ENCODE measurements at regions not wholly inside any gene's neighbourhood (a gene's known extent, or its start where the extent isn't known, plus 50 kb on each side); places are given as distances from the start of the nearest gene placed in this dataset.

DNA sequence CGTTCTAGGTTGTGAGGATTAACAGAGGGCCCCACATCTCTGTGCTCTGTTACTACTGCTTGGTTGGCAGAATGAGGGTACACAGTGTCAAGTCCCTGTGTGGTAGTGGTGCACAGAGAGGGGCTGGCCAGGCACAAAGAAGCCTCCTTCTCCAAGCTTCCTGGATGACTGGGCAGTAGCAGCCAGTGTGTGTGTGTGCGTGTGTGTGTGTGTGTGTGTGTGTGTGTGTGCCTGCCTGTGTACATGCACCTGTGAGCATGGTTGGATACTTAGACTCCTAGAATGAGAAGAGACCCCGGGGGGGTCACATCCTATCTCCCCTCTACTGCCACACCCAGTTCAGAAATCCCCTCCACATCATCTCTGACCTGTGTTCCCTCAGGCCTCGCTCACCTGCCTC lies 146.7 kb upstream of the UNC5B start:
- TF ChIP-seq FOXJ3 (CRISPR knock-in tag; IDR thresholded peaks at IDR 0.05) (no peak), TEAD4 (IDR thresholded peaks at IDR 0.05; ENCODE audit: borderline replicate concordance, insufficient read depth) (no peak), TAF1 (IDR thresholded peaks at IDR 0.05; ENCODE audit: borderline replicate concordance, low read depth, low read length) (no peak), MEF2A (IDR thresholded peaks at IDR 0.05; ENCODE audit: borderline replicate concordance, low read depth) (no peak), EZH2phosphoT487 (IDR thresholded peaks at IDR 0.05; ENCODE audit: borderline replicate concordance, low read depth) (no peak), JUND (IDR thresholded peaks at IDR 0.05) (no peak), SIN3A (IDR thresholded peaks at IDR 0.05; ENCODE audit: borderline replicate concordance, low read depth, low read length) (no peak), RXRA (IDR thresholded peaks at IDR 0.05; ENCODE audit: borderline replicate concordance, low read depth) (no peak)
- TF ChIP-seq, protein P1, sequence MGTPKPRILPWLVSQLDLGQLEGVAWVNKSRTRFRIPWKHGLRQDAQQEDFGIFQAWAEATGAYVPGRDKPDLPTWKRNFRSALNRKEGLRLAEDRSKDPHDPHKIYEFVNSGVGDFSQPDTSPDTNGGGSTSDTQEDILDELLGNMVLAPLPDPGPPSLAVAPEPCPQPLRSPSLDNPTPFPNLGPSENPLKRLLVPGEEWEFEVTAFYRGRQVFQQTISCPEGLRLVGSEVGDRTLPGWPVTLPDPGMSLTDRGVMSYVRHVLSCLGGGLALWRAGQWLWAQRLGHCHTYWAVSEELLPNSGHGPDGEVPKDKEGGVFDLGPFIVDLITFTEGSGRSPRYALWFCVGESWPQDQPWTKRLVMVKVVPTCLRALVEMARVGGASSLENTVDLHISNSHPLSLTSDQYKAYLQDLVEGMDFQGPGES (IDR thresholded peaks at IDR 0.05; ENCODE audit: low read depth, low read length) = no peak
- TF ChIP-seq, protein P2, sequence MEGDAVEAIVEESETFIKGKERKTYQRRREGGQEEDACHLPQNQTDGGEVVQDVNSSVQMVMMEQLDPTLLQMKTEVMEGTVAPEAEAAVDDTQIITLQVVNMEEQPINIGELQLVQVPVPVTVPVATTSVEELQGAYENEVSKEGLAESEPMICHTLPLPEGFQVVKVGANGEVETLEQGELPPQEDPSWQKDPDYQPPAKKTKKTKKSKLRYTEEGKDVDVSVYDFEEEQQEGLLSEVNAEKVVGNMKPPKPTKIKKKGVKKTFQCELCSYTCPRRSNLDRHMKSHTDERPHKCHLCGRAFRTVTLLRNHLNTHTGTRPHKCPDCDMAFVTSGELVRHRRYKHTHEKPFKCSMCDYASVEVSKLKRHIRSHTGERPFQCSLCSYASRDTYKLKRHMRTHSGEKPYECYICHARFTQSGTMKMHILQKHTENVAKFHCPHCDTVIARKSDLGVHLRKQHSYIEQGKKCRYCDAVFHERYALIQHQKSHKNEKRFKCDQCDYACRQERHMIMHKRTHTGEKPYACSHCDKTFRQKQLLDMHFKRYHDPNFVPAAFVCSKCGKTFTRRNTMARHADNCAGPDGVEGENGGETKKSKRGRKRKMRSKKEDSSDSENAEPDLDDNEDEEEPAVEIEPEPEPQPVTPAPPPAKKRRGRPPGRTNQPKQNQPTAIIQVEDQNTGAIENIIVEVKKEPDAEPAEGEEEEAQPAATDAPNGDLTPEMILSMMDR (IDR thresholded peaks at IDR 0.05) = no peak
- TF ChIP-seq, protein P3, sequence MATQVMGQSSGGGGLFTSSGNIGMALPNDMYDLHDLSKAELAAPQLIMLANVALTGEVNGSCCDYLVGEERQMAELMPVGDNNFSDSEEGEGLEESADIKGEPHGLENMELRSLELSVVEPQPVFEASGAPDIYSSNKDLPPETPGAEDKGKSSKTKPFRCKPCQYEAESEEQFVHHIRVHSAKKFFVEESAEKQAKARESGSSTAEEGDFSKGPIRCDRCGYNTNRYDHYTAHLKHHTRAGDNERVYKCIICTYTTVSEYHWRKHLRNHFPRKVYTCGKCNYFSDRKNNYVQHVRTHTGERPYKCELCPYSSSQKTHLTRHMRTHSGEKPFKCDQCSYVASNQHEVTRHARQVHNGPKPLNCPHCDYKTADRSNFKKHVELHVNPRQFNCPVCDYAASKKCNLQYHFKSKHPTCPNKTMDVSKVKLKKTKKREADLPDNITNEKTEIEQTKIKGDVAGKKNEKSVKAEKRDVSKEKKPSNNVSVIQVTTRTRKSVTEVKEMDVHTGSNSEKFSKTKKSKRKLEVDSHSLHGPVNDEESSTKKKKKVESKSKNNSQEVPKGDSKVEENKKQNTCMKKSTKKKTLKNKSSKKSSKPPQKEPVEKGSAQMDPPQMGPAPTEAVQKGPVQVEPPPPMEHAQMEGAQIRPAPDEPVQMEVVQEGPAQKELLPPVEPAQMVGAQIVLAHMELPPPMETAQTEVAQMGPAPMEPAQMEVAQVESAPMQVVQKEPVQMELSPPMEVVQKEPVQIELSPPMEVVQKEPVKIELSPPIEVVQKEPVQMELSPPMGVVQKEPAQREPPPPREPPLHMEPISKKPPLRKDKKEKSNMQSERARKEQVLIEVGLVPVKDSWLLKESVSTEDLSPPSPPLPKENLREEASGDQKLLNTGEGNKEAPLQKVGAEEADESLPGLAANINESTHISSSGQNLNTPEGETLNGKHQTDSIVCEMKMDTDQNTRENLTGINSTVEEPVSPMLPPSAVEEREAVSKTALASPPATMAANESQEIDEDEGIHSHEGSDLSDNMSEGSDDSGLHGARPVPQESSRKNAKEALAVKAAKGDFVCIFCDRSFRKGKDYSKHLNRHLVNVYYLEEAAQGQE (IDR thresholded peaks at IDR 0.05; ENCODE audit: low read depth, low read length) = no peak
- no peaks in the 10 kb centered on the region for H3K79me2 ChIP-seq (ENCODE audit: insufficient read depth)
- no peak overlapping the region for H3K4me3 ChIP-seq (ENCODE audit: low read depth in 2 of 2, low read length in 1 of 2)
- no peak overlapping the region for H2AFZ ChIP-seq (ENCODE audit: low read depth)
- no peak overlapping the region for H3K4me2 ChIP-seq
- H4K20me1 ChIP-seq (ENCODE audit: insufficient read depth) = no peaks in the 10 kb centered on the region
- no peak overlapping the region for H3K9ac ChIP-seq
- H3K27ac ChIP-seq (ENCODE audit: low read depth in 2 of 2, low read length in 1 of 2) = no peak overlapping the region
- no peaks in the 10 kb centered on the region for H3K36me3 ChIP-seq (replicated peaks in 1 of 2; ENCODE audit: control insufficient read depth in 1 of 2, insufficient read depth in 2 of 2, low read length in 1 of 2)
- no peaks in the 10 kb centered on the region for H3F3A ChIP-seq (replicated peaks; ENCODE audit: insufficient read depth)
- CTCF ChIA-PET = interaction anchor here (1.0 to 1.8 kb wide), 2 partner anchors 14 to 140 kb away, joined by 3 to 11 read pairs; no protein-coding TSS in a partner anchor
- POLR2A ChIA-PET = no interaction called here
- H3K9me3 ChIP-seq = no peaks in the 10 kb centered on the region
- H3K27me3 ChIP-seq (ENCODE audit: insufficient read depth) = no peaks in the 10 kb centered on the region
- H3K9me2 ChIP-seq = no peaks in the 10 kb centered on the region
- H3K4me1 ChIP-seq (ENCODE audit: control insufficient read depth in 1 of 2, insufficient read depth in 2 of 2, low read depth in 1 of 2, low read length in 1 of 2) = peaks cover 0 to 32% of the 10 kb centered on the region in 2 experiments; a peak in 1 of 4 replicates
- no peak for DNase-seq
- 49% methylated on average over 3 of the region's 4 CpGs for WGBS (ENCODE audit: low lambda C conversion rate)
